ENCODE measurements at regions not wholly inside any gene's neighbourhood (a gene's known extent, or its start where the extent isn't known, plus 50 kb on each side); places are given as distances from the start of the nearest gene placed in this dataset.

DNA sequence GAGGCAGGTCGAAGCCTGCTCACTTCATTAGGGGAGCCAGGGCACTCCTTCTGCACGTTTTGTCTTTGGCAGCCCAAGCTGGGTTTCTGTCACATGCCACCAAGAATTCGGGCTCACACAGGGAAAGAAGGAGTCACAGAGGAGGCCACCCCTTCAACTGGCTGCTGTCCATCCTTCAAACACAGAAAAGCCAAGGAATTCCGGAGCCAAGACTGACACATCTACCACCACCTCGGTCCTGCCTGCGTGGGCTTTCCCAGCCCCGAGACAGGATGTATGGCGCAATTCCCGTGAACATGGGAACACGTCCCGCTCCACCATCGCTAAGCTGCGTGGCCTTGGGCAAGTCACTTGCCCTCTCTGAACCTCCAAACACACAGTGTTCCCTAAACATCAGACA is 70.4 kb downstream of the NCOR2 start:
- H3K9ac ChIP-seq (ENCODE audit: extremely low read depth, insufficient read length, low read length), result no peak overlapping the region
- H3K56ac ChIP-seq (ENCODE audit: insufficient read length, low read depth, low read length), result no peak overlapping the region
- no peak overlapping the region for H3K23ac ChIP-seq (ENCODE audit: insufficient read length, low read depth, low read length)
- no peak overlapping the region for H3K4ac ChIP-seq (ENCODE audit: low read depth, low read length)
- Mint-ChIP-seq H3K4me1 (peaks cover 44 to 48% of the 10 kb centered on the region in 2 experiments), H3K27ac (peak overlapping the region; percentile 62 to 88 (median 88); a peak in 6 of 7 replicates), H3K36me3 (ENCODE audit: insufficient read depth in 1 of 3, low read depth in 3 of 3) (peaks cover 0 to 22% (median 16%) of the 10 kb centered on the region in 3 experiments; a peak in 5 of 7 replicates), H3K9me3 (no peaks in the 10 kb centered on the region), H3K27me3 (ENCODE audit: low read depth) (no peaks in the 10 kb centered on the region; the same call in 1 of the 2 replicates), H3K4me3 (no peak overlapping the region)
- H3K4me2 ChIP-seq (ENCODE audit: insufficient read depth, insufficient read length, low read length), result no peak overlapping the region
- no peak overlapping the region for H3K18ac ChIP-seq (ENCODE audit: insufficient read length, low read depth, low read length)
- no peak overlapping the region for H2BK20ac ChIP-seq (ENCODE audit: low read depth, low read length, poor library complexity, severe bottlenecking)
- H4K8ac ChIP-seq (replicated peaks; ENCODE audit: insufficient read length, low read depth, low read length), result no peak overlapping the region
- H3K79me1 ChIP-seq (ENCODE audit: insufficient read depth, low read depth, low read length, poor library complexity, severe bottlenecking), result peaks cover 9% of the 10 kb centered on the region
- H3K27ac ChIP-seq (ENCODE audit: insufficient read length, low read depth, low read length), result no peak overlapping the region
- no peak overlapping the region for H2BK12ac ChIP-seq (ENCODE audit: insufficient read length, low read depth, low read length)
- no peaks in the 10 kb centered on the region; the same call in 1 of the 2 replicates for H3K4me1 ChIP-seq (ENCODE audit: insufficient read depth, low read length)
- no peak overlapping the region for H3T11ph ChIP-seq (ENCODE audit: low read length)
- H3K9me3 ChIP-seq (ENCODE audit: control insufficient read depth, low read depth, low read length), result no peaks in the 10 kb centered on the region
- H4K5ac ChIP-seq (ENCODE audit: insufficient read length, low read depth, low read length), result no peak overlapping the region
- no peak overlapping the region for H2BK15ac ChIP-seq (ENCODE audit: low read depth, low read length)
- peak overlapping the region; percentile 19; the same call in 1 of the 2 replicates for H3K14ac ChIP-seq (ENCODE audit: insufficient read depth, low read length)
- no peaks in the 10 kb centered on the region for H3K23me2 ChIP-seq (ENCODE audit: insufficient read length, low read depth, low read length, poor library complexity, severe bottlenecking)
- H2BK120ac ChIP-seq (ENCODE audit: low read depth, low read length, poor library complexity, severe bottlenecking), result no peak overlapping the region
- H2BK5ac ChIP-seq (ENCODE audit: insufficient read length, low read length), result no peak overlapping the region
- H2AK5ac ChIP-seq (ENCODE audit: insufficient read length, low read length), result no peak overlapping the region
- H3K79me2 ChIP-seq (ENCODE audit: insufficient read depth, low read length), result peaks cover 24% of the 10 kb centered on the region; the same call in 1 of the 2 replicates
- H3K27me3 ChIP-seq (ENCODE audit: insufficient read depth, low read length), result no peaks in the 10 kb centered on the region
- no peak overlapping the region for H2AFZ ChIP-seq (ENCODE audit: low read length)
- DNase-seq, result no peak
- H4K91ac ChIP-seq (ENCODE audit: insufficient read length, low read depth, low read length), result no peak overlapping the region
- no CpG with 5 or more reads among the region's 13 CpGs for WGBS (ENCODE audit: extremely low coverage, insufficient read length, low lambda C conversion rate)
- TF ChIP-seq, protein P1, sequence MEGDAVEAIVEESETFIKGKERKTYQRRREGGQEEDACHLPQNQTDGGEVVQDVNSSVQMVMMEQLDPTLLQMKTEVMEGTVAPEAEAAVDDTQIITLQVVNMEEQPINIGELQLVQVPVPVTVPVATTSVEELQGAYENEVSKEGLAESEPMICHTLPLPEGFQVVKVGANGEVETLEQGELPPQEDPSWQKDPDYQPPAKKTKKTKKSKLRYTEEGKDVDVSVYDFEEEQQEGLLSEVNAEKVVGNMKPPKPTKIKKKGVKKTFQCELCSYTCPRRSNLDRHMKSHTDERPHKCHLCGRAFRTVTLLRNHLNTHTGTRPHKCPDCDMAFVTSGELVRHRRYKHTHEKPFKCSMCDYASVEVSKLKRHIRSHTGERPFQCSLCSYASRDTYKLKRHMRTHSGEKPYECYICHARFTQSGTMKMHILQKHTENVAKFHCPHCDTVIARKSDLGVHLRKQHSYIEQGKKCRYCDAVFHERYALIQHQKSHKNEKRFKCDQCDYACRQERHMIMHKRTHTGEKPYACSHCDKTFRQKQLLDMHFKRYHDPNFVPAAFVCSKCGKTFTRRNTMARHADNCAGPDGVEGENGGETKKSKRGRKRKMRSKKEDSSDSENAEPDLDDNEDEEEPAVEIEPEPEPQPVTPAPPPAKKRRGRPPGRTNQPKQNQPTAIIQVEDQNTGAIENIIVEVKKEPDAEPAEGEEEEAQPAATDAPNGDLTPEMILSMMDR (conservative IDR thresholded peaks at IDR 0.05), result no peak
- H4K20me1 ChIP-seq (ENCODE audit: control insufficient read depth, insufficient read depth, insufficient read length), result no peaks in the 10 kb centered on the region

All from H9 (cell line).